Astrocyte of the spinal cord (primary cell): ENCODE measurements at regions not wholly inside any gene's neighbourhood (a gene's known extent, or its start where the extent isn't known, plus 50 kb on each side); places are given as distances from the start of the nearest gene placed in this dataset.

Experiments
- DNase-seq: peaks from one replicate; pipeline ENCODE4 v3.0.0; 2011; ENCODE audit warnings: low read depth, low spot score
- H3K4me3 ChIP-seq: 2 replicates; pipeline ENCODE4 v1.5.1; 2011; ENCODE audit warnings: low read depth, mild to moderate bottlenecking, low read length, moderate library complexity
- in situ Hi-C: cut with HindIII; loops from 2 replicates; pipeline ENCODE4 v1.10.0; 2017; ENCODE audit warnings: low sequenced_read_pairs
- TF ChIP-seq, protein P1 (sequence below): IDR thresholded peaks from 2 replicates; pipeline ENCODE4 v1.5.1; 2012; ENCODE audit warnings: low read depth, mild to moderate bottlenecking, low read length, inconsistent platforms

DNA sequence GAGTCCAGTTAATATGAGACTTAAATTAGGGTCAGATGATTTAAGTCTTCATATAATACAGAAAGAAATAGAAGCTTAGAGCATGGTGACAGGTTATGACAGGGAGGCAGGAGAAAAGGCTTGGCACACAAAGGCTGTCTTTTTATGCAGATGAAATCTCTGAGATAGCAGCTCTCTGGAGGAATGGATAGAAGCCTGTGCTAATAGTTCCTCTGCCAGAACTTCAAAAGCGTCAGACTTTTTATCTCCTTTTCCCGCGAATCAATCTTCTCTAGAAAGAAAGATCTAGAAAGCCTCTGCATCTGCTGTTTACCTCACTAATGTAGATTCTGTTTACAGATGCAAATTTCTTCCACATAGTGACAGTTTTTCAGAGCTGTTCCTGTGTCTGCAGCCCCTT, 1106.2 kb downstream of the XPNPEP1 start:
- DNase-seq, result no peak
- TF ChIP-seq, protein P1, sequence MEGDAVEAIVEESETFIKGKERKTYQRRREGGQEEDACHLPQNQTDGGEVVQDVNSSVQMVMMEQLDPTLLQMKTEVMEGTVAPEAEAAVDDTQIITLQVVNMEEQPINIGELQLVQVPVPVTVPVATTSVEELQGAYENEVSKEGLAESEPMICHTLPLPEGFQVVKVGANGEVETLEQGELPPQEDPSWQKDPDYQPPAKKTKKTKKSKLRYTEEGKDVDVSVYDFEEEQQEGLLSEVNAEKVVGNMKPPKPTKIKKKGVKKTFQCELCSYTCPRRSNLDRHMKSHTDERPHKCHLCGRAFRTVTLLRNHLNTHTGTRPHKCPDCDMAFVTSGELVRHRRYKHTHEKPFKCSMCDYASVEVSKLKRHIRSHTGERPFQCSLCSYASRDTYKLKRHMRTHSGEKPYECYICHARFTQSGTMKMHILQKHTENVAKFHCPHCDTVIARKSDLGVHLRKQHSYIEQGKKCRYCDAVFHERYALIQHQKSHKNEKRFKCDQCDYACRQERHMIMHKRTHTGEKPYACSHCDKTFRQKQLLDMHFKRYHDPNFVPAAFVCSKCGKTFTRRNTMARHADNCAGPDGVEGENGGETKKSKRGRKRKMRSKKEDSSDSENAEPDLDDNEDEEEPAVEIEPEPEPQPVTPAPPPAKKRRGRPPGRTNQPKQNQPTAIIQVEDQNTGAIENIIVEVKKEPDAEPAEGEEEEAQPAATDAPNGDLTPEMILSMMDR, result no peak
- in situ Hi-C loops, result no loop called here
- no peak overlapping the region for H3K4me3 ChIP-seq

DNA sequence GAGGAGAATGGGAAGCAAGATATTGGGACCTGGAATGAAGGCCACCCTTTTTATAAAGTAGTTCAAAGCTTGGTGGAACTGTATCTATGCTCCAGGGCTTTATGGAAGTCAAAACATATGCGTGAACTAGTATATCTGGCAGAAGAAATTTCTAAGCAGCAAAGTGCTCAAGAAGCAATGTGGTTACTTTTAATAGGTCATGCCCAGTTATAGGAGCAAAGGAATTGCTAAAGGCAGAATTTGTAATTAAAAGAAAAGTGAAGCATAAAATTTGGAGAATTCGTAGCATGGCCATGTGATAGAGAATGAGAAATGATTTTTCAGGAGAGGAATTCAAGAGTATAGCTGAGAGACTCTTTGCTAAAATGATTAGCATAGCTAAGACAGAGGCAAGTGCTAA, 1110.4 kb downstream of the XPNPEP1 start:
- no peak overlapping the region for H3K4me3 ChIP-seq
- TF ChIP-seq, protein P1, result no peak
- DNase-seq, result no peak
- in situ Hi-C loops, result no loop called here

DNA sequence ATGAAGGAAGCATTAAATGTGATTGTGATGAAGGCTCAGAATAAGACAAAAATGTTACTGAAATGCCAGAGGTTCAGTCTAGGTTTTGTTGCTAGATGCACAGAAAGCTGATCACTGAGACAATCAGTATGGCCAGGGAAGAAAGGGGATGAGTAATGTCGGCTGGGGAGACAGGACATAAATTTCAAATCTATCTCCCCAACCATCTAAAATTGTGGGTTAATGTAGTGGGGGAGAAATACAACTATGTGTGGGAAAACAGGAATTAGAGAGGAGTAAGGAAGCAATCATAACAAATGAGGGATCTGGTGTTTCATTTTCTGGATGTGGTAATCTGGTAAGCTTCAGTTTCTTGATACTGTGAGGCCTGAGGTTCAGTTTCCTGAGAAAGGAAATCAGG, 1111.0 kb downstream of the XPNPEP1 start:
- in situ Hi-C loops, result no loop called here
- no peak for DNase-seq
- TF ChIP-seq, protein P1, result no peak
- H3K4me3 ChIP-seq, result no peak overlapping the region

DNA sequence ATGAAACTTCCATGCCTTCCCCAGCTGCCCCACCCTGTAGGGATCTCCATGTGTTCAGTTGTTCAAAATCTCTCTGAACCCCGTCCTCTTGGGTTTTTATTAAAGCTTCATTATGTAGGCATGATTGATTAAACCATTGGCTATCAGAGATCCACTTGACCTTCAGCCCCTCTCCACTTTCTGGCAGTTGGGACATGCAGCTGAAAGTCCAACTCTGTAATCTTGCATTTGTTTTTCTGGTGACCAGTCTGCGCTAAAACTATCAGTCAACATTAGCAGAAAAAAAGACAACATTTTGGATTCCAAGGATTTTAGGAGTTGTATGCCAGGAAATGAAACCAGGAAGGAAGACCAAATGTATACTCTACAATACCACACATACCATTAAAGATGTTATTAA, 1115.1 kb downstream of the XPNPEP1 start:
- DNase-seq, result no peak
- no peak overlapping the region for H3K4me3 ChIP-seq
- in situ Hi-C loops, result no loop called here
- TF ChIP-seq, protein P1, result no peak

DNA sequence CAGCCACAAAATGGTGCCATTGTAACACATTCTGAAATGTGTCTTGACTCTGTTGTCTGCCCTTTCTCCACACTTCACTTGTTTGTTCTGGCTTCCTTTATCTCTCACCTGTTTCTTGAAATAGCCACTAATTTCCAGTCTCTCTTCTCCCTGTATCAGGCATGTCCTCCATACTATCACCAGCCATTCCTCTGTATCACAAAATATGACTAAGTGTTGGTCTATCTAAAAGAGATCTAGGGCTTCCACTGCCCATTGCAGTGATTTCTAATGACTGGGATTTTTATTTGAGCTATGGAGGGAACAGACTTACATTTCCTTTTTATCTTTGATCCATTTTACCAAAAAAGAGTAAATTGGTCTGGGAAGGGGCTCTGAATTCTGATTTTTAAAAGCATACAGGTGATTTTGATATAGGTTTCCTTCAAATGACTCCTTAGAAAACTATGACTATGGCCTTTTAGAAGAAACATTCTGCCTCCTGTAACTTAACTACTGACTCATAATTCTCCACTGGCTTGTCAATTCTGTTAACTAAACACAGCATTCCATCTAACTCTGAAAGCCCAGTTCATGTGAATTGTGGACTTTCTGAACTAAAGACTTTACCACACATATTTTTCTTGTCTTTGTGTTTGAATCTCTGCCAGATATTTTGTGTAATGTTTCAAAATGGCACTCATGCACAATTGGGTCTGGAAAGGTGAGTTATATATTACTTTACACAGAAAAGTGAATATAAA, 1121.4 kb downstream of the XPNPEP1 start:
- no peak overlapping the region for H3K4me3 ChIP-seq
- TF ChIP-seq, protein P1, result no peak
- in situ Hi-C loops, result no loop called here
- DNase-seq, result peak; percentile 68

DNA sequence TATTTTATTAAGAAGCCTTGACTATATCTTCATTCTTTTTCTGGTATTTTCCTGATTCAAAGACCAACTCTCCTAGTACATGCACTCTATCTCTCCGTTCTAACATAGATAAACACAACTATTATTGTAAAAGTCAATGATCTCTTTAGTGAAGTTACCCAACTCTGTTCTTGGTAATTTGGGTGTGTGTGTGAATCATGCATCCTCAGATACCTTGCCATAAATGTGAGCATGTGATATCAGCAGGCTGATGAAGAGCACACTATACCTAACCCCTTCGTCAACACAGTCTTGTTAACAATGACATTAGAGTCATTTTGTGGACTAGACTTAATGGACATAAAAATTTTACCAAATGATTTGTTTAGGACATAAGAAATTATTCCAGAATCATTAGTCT, 1122.1 kb downstream of the XPNPEP1 start:
- TF ChIP-seq, protein P1, result no peak
- in situ Hi-C loops, result no loop called here

DNA sequence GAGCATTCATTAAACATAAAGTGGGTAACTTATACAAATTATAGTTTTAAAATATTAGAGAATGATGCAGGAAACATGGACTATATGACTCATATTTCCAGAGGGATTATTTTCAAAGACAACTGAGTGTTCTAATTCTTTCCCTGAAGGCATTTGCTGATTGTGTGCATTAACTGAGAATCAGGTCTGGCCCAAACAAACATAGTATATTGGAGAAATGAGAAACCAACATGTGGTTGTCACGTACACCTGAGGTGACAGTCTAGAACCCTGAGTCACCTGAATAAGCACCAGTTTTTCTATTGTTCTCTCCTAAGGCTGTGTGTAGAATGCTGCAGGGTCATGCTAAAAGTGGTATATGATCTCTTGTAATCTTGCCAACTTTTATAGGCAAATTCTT, 1125.7 kb downstream of the XPNPEP1 start:
- no peak for DNase-seq
- in situ Hi-C loops, result no loop called here
- TF ChIP-seq, protein P1, result no peak
- no peak overlapping the region for H3K4me3 ChIP-seq

More for the DNA sequence above, 1122.1 kb downstream of the XPNPEP1 start:
- H3K4me3 ChIP-seq, result no peak overlapping the region
- DNase-seq, result no peak
